HEK293 (cell line): ENCODE measurements at regions not wholly inside any gene's neighbourhood (a gene's known extent, or its start where the extent isn't known, plus 50 kb on each side); places are given as distances from the start of the nearest gene placed in this dataset.

Experiments used
- CTCF ChIA-PET: fragments of 350-600 bp; formaldehyde crosslinking; extraction: SDS; loops from one replicate; lab custom pipeline; 2021; ENCODE audit warnings: antibody characterized with exemption; lab: Yijun Ruan, JAX
- POLR2A ChIA-PET: fragments of 300-600 bp; formaldehyde crosslinking; extraction: SDS; loops from one replicate; lab custom pipeline; 2020; ENCODE audit warnings: antibody characterized with exemption, inconsistent platforms; lab: Yijun Ruan, JAX
- H3K27ac ChIP-seq: fragments of 200-500 bp; sonication (Bioruptor generic); 2 replicates; pipeline ENCODE4 v1.5.1; 2014; ENCODE audit warnings: low read depth, low read length, control low read depth, inconsistent platforms; ENCODE audit errors: extremely low read depth
- H3K36me3 ChIP-seq, 2 experiments: fragments of 200-500 bp in 1 of 2; sonication (Bioruptor generic) in 1 of 2; 1 replicate in 1 of 2; 2 replicates in 1 of 2; pipeline ENCODE4 v1.5.1; 2014 to 2017; ENCODE audit warnings: inconsistent platforms in 2 of 2, low read length in 2 of 2; ENCODE audit not compliant: control insufficient read depth in 2 of 2, insufficient read depth in 1 of 2
- H3K4me1 ChIP-seq: fragments of 200-500 bp; sonication (Bioruptor generic); 2 replicates; pipeline ENCODE4 v1.5.1; 2014; ENCODE audit warnings: mild to moderate bottlenecking, low read length, inconsistent platforms; ENCODE audit not compliant: control insufficient read depth, insufficient read depth
- H3K4me3 ChIP-seq: 2 replicates; pipeline ENCODE4 v1.5.1; 2011; ENCODE audit warnings: low read depth, mild to moderate bottlenecking, control low read depth, low read length, moderate library complexity
- H3K9me3 ChIP-seq: fragments of 200-500 bp; sonication (Bioruptor generic); 2 replicates; pipeline ENCODE4 v1.5.1; 2014; ENCODE audit warnings: low read depth, low read length, inconsistent platforms; ENCODE audit not compliant: control insufficient read depth, insufficient read depth
- GFI1B ChIP-seq: fragments of 450-650 bp; formaldehyde crosslinking; IDR thresholded peaks from 2 replicates; pipeline ENCODE4 v1.5.1; 2016; ENCODE audit warnings: missing biosample characterization, missing genetic modification characterization
- MEIS1 ChIP-seq: sonication (generic); formaldehyde crosslinking; IDR thresholded peaks from 2 replicates; pipeline ENCODE4 v1.8.1; 2022; ENCODE audit warnings: missing genetic modification reagents, mild to moderate bottlenecking, borderline replicate concordance
- SCRT2 ChIP-seq: fragments of 450-650 bp; formaldehyde crosslinking; IDR thresholded peaks from 2 replicates; pipeline ENCODE4 v1.5.1; 2016; ENCODE audit warnings: missing biosample characterization, missing genetic modification characterization
- SP2 ChIP-seq: fragments of 450-650 bp; formaldehyde crosslinking; IDR thresholded peaks from 2 replicates; pipeline ENCODE4 v1.5.1; 2016; ENCODE audit warnings: missing biosample characterization, missing genetic modification characterization
- ZBTB7A ChIP-seq: fragments of 450-650 bp; formaldehyde crosslinking; IDR thresholded peaks from 2 replicates; pipeline ENCODE4 v1.5.1; 2016; ENCODE audit warnings: low read depth, missing biosample characterization, missing genetic modification characterization
- ZFP3 ChIP-seq: fragments of 450-650 bp; formaldehyde crosslinking; IDR thresholded peaks from 2 replicates; pipeline ENCODE4 v1.5.1; 2016; ENCODE audit warnings: low read depth, missing biosample characterization, missing genetic modification characterization
- ZNF148 ChIP-seq: fragments of 450-650 bp; formaldehyde crosslinking; IDR thresholded peaks from 2 replicates; pipeline ENCODE4 v1.5.0; 2017; ENCODE audit warnings: missing biosample characterization, missing genetic modification characterization, borderline replicate concordance
- ZNF2 ChIP-seq: fragments of 450-650 bp; formaldehyde crosslinking; IDR thresholded peaks from 2 replicates; pipeline ENCODE4 v1.5.1; 2016; ENCODE audit warnings: missing biosample characterization, missing genetic modification characterization
- ZNF202 ChIP-seq: fragments of 450-650 bp; formaldehyde crosslinking; IDR thresholded peaks from 2 replicates; pipeline ENCODE4 v1.5.1; 2016; ENCODE audit warnings: missing biosample characterization, missing genetic modification characterization, borderline replicate concordance
- ZNF221 ChIP-seq: fragments of 450-650 bp; formaldehyde crosslinking; IDR thresholded peaks from 2 replicates; pipeline ENCODE4 v1.5.1; 2017; ENCODE audit warnings: missing biosample characterization, missing genetic modification characterization, borderline replicate concordance
- ZNF23 ChIP-seq: fragments of 450-650 bp; formaldehyde crosslinking; IDR thresholded peaks from 2 replicates; pipeline ENCODE4 v1.5.1; 2016; ENCODE audit warnings: missing biosample characterization, missing genetic modification characterization, borderline replicate concordance
- ZNF416 ChIP-seq: fragments of 450-650 bp; formaldehyde crosslinking; IDR thresholded peaks from 2 replicates; pipeline ENCODE4 v1.5.1; 2016; ENCODE audit warnings: missing biosample characterization, missing genetic modification characterization
- ZNF473 ChIP-seq: fragments of 450-650 bp; formaldehyde crosslinking; IDR thresholded peaks from 2 replicates; pipeline ENCODE4 v1.5.1; 2017; ENCODE audit warnings: missing biosample characterization, missing genetic modification characterization
- ZNF658 ChIP-seq: fragments of 450-650 bp; formaldehyde crosslinking; IDR thresholded peaks from 2 replicates; pipeline ENCODE4; 2016; ENCODE audit warnings: missing biosample characterization, missing genetic modification characterization
- ZNF768 ChIP-seq: fragments of 450-650 bp; formaldehyde crosslinking; IDR thresholded peaks from 2 replicates; pipeline ENCODE4 v1.5.1; 2018; ENCODE audit warnings: missing biosample characterization, mild to moderate bottlenecking, missing genetic modification characterization
- ZSCAN18 ChIP-seq: fragments of 450-650 bp; formaldehyde crosslinking; IDR thresholded peaks from 2 replicates; pipeline ENCODE4 v1.5.1; 2016; ENCODE audit warnings: missing biosample characterization, missing genetic modification characterization
- TF ChIP-seq, protein P1 (sequence below): fragments of 450-650 bp; formaldehyde crosslinking; IDR thresholded peaks from 2 replicates; pipeline ENCODE4 v1.5.1; 2017; ENCODE audit warnings: missing biosample characterization, mild to moderate bottlenecking, missing genetic modification characterization, moderate library complexity
- TF ChIP-seq, protein P2 (sequence below): fragments of 450-650 bp; formaldehyde crosslinking; IDR thresholded peaks from 2 replicates; pipeline ENCODE4 v1.5.1; 2016; ENCODE audit warnings: missing biosample characterization, missing genetic modification characterization
- TF ChIP-seq, protein P3 (sequence below): fragments of 450-650 bp; formaldehyde crosslinking; IDR thresholded peaks from 2 replicates; pipeline ENCODE4 v1.5.1; 2017; ENCODE audit warnings: missing biosample characterization, missing genetic modification characterization

- ChIA-PET CTCF (interaction anchor here (0.8 to 1.5 kb wide), 4 partner anchors 14 to 124 kb away, joined by 3 read pairs; no protein-coding TSS in a partner anchor), POLR2A (no interaction called here)
- Histone ChIP-seq H3K4me3 (no peak overlapping the region), H3K27ac (no peak overlapping the region), H3K4me1 (no peaks in the 10 kb centered on the region), H3K9me3 (no peaks in the 10 kb centered on the region), H3K36me3 (no peaks in the 10 kb centered on the region)
- TF ChIP-seq, protein P1, sequence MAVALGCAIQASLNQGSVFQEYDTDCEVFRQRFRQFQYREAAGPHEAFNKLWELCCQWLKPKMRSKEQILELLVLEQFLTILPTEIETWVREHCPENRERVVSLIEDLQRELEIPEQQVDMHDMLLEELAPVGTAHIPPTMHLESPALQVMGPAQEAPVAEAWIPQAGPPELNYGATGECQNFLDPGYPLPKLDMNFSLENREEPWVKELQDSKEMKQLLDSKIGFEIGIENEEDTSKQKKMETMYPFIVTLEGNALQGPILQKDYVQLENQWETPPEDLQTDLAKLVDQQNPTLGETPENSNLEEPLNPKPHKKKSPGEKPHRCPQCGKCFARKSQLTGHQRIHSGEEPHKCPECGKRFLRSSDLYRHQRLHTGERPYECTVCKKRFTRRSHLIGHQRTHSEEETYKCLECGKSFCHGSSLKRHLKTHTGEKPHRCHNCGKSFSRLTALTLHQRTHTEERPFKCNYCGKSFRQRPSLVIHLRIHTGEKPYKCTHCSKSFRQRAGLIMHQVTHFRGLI (tag by site-specific recombination) = no peak
- TF ChIP-seq MEIS1 (CRISPR knock-in tag) (no peak), ZBTB7A (tag by site-specific recombination) (no peak), ZNF148 (tag by site-specific recombination) (no peak), ZFP3 (tag by site-specific recombination) (no peak), ZNF2 (no peak), ZNF202 (tag by site-specific recombination) (no peak), GFI1B (tag by site-specific recombination) (no peak), ZNF658 (tag by site-specific recombination) (no peak), ZNF23 (tag by site-specific recombination) (no peak), ZNF416 (no peak), SCRT2 (no peak), ZSCAN18 (no peak), ZNF768 (no peak), ZNF221 (tag by site-specific recombination) (no peak), ZNF473 (tag by site-specific recombination) (no peak), SP2 (tag by site-specific recombination) (no peak)
- TF ChIP-seq, protein P2, sequence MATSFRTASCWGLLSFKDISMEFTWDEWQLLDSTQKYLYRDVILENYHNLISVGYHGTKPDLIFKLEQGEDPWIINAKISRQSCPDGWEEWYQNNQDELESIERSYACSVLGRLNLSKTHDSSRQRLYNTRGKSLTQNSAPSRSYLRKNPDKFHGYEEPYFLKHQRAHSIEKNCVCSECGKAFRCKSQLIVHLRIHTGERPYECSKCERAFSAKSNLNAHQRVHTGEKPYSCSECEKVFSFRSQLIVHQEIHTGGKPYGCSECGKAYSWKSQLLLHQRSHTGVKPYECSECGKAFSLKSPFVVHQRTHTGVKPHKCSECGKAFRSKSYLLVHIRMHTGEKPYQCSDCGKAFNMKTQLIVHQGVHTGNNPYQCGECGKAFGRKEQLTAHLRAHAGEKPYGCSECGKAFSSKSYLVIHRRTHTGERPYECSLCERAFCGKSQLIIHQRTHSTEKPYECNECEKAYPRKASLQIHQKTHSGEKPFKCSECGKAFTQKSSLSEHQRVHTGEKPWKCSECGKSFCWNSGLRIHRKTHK (tag by site-specific recombination) = no peak
- TF ChIP-seq, protein P3, sequence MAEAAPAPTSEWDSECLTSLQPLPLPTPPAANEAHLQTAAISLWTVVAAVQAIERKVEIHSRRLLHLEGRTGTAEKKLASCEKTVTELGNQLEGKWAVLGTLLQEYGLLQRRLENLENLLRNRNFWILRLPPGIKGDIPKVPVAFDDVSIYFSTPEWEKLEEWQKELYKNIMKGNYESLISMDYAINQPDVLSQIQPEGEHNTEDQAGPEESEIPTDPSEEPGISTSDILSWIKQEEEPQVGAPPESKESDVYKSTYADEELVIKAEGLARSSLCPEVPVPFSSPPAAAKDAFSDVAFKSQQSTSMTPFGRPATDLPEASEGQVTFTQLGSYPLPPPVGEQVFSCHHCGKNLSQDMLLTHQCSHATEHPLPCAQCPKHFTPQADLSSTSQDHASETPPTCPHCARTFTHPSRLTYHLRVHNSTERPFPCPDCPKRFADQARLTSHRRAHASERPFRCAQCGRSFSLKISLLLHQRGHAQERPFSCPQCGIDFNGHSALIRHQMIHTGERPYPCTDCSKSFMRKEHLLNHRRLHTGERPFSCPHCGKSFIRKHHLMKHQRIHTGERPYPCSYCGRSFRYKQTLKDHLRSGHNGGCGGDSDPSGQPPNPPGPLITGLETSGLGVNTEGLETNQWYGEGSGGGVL = no peak
Measured at GRCh38 chr7:95668504-95669018, 72.2 kb upstream of the PDK4 start.
